ENCODE measurements at regions not wholly inside any gene's neighbourhood (a gene's known extent, or its start where the extent isn't known, plus 50 kb on each side); places are given as distances from the start of the nearest gene placed in this dataset.

DNA sequence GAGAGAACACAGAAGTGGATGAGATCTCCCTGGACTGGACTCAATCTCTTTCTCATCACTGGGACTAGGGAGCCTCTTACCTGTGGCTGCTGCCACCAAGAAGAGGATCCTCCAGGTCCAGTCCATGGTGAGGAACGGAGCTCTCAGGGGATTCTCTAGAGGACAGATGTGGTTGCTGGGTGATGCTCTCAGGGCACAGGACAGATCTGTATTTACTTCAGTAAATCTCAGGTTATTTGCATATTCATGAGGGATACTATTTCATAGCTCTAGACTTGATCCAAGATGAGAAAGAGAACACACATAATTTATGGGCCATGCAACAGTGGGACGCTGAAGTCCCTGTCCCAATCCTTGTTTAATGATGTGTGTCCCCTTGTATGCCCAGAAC lies 460.5 kb downstream of the TMEM121 start:
- TF ChIP-seq EZH2 (IDR thresholded peaks at IDR 0.05; ENCODE audit: borderline replicate concordance, insufficient read depth, low read depth, low read length, poor library complexity, severe bottlenecking), result no peak
- TF ChIP-seq, protein P1, sequence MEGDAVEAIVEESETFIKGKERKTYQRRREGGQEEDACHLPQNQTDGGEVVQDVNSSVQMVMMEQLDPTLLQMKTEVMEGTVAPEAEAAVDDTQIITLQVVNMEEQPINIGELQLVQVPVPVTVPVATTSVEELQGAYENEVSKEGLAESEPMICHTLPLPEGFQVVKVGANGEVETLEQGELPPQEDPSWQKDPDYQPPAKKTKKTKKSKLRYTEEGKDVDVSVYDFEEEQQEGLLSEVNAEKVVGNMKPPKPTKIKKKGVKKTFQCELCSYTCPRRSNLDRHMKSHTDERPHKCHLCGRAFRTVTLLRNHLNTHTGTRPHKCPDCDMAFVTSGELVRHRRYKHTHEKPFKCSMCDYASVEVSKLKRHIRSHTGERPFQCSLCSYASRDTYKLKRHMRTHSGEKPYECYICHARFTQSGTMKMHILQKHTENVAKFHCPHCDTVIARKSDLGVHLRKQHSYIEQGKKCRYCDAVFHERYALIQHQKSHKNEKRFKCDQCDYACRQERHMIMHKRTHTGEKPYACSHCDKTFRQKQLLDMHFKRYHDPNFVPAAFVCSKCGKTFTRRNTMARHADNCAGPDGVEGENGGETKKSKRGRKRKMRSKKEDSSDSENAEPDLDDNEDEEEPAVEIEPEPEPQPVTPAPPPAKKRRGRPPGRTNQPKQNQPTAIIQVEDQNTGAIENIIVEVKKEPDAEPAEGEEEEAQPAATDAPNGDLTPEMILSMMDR (IDR thresholded peaks at IDR 0.05), result no peak
